Endothelial cell of umbilical vein (primary cell): ENCODE measurements at regions not wholly inside any gene's neighbourhood (a gene's known extent, or its start where the extent isn't known, plus 50 kb on each side); places are given as distances from the start of the nearest gene placed in this dataset.
"Not testable (repeated sequence)": the region's sequence is repeated elsewhere in the genome, so short reads cannot be mapped to it uniquely, and the experiment has no call there.

Source experiments
- BruUV-seq: library from RNA; stranded (reverse); fragments of 400-500 nt; replicated peaks from 2 replicates; lab custom pipeline; 2021; lab: Mats Ljungman, UMichigan
- CTCF ChIA-PET: fragments of 300-600, 350-600 bp; sonication (Branson Sonifier 250); formaldehyde crosslinking; loops from one replicate; lab custom pipeline; 2021; ENCODE audit warnings: antibody characterized with exemption, inconsistent platforms; lab: Charles Lee
- POLR2A ChIA-PET: fragments of 300-600, 350-600 bp; sonication (Branson Sonifier 250); formaldehyde crosslinking; loops from one replicate; lab custom pipeline; 2021; ENCODE audit warnings: antibody characterized with exemption, inconsistent platforms; lab: Charles Lee
- DNase-seq: peaks from one replicate; pipeline ENCODE4 v3.0.0-alpha.2; 2011; ENCODE audit warnings: low read depth, low spot score
- FAIRE-seq: peaks from 2 replicates; lab custom pipeline; 2011; peaks lifted over from hg19 to GRCh38; lab: Jason Lieb, UNC
- H2AFZ ChIP-seq: 2 replicates; pipeline ENCODE4 v1.6.0; 2012; ENCODE audit warnings: low read depth, low read length, control low read depth, inconsistent platforms
- H3K27ac ChIP-seq: 2 replicates; pipeline ENCODE4 v1.5.1; 2011; ENCODE audit warnings: low read depth, mild to moderate bottlenecking, control low read depth, low read length, moderate library complexity; ENCODE audit not compliant: insufficient read depth
- H3K27me3 ChIP-seq, 2 experiments: 2 replicates each; pipeline versions ENCODE4 v1.6.0 to v1.6.1; 2011; ENCODE audit warnings: low read length in 2 of 2, mixed read lengths in 1 of 2; ENCODE audit not compliant: control insufficient read depth in 2 of 2, insufficient read depth in 2 of 2
- H3K36me3 ChIP-seq, 2 experiments: 2 replicates in 1 of 2; 3 replicates in 1 of 2; pipeline ENCODE4 v1.5.1; 2011; ENCODE audit warnings: low read length in 2 of 2, mild to moderate bottlenecking in 1 of 2, moderate library complexity in 1 of 2; ENCODE audit not compliant: control insufficient read depth in 2 of 2, insufficient read depth in 2 of 2; ENCODE audit errors: extremely low read depth in 1 of 2
- H3K4me1 ChIP-seq: 3 replicates; pipeline ENCODE4 v1.5.1; 2011; ENCODE audit warnings: mild to moderate bottlenecking, low read length; ENCODE audit not compliant: control insufficient read depth, insufficient read depth; ENCODE audit errors: extremely low read depth
- H3K4me2 ChIP-seq: 2 replicates; pipeline ENCODE4 v1.6.1; 2011; ENCODE audit warnings: low read length, control low read depth, mixed read lengths; ENCODE audit not compliant: insufficient read depth
- H3K4me3 ChIP-seq, 3 experiments: fragments of 200-600 bp in 1 of 3; sonication (generic), shearing (Covaris generic) in 1 of 3; replicated peaks in 1 of 3; 2 replicates each; pipeline ENCODE4 v1.5.1; 2011 to 2016; ENCODE audit warnings: control low read depth in 3 of 3, low read length in 3 of 3, mild to moderate bottlenecking in 2 of 3, inconsistent platforms in 1 of 3, low read depth in 1 of 3, moderate library complexity in 1 of 3; ENCODE audit not compliant: insufficient read depth in 1 of 3
- H3K79me2 ChIP-seq: 2 replicates; pipeline ENCODE4 v1.6.0; 2012; ENCODE audit warnings: low read length, inconsistent platforms; ENCODE audit not compliant: control insufficient read depth, insufficient read depth
- H3K9ac ChIP-seq: replicated peaks from 2 replicates; pipeline ENCODE3; 2011; ENCODE audit warnings: low read length, control low read depth; ENCODE audit not compliant: insufficient read depth; ENCODE audit errors: extremely low read depth
- H3K9me1 ChIP-seq: replicated peaks from 3 replicates; pipeline ENCODE4 v1.6.0; 2011; ENCODE audit warnings: mild to moderate bottlenecking, low read length; ENCODE audit not compliant: control insufficient read depth, insufficient read depth; ENCODE audit errors: extremely low read depth
- H3K9me3 ChIP-seq: replicated peaks from 2 replicates; pipeline ENCODE4 v1.5.1; 2012; ENCODE audit warnings: low read length, inconsistent platforms; ENCODE audit not compliant: control insufficient read depth, insufficient read depth
- H4K20me1 ChIP-seq: replicated peaks from 2 replicates; pipeline ENCODE3; 2011; ENCODE audit warnings: mild to moderate bottlenecking, low read length; ENCODE audit not compliant: control insufficient read depth, insufficient read depth; ENCODE audit errors: extremely low read depth
- CTCF ChIP-seq, 2 donors: IDR thresholded peaks; 1 replicate in 1 of 2; 2 replicates in 1 of 2; pipeline ENCODE4 v1.5.1; 2011; ENCODE audit warnings: low read length in 2 of 2, mild to moderate bottlenecking in 2 of 2, moderate library complexity in 2 of 2, control low read depth in 1 of 2, inconsistent platforms in 1 of 2, low read depth in 1 of 2; ENCODE audit not compliant: insufficient read depth in 1 of 2; ENCODE audit errors: extremely low read depth in 1 of 2
- EZH2 ChIP-seq: IDR thresholded peaks from 2 replicates; pipeline ENCODE4 v1.6.1; 2012; ENCODE audit warnings: borderline replicate concordance, low read depth, mild to moderate bottlenecking, moderate library complexity, low read length, inconsistent platforms; ENCODE audit not compliant: severe bottlenecking
- FOS ChIP-seq: IDR thresholded peaks from 2 replicates; pipeline ENCODE4 v1.6.1; 2011; ENCODE audit warnings: mild to moderate bottlenecking, low read length, moderate library complexity, borderline replicate concordance; ENCODE audit not compliant: insufficient read depth
- JUN ChIP-seq: IDR thresholded peaks from 2 replicates; pipeline ENCODE4 v1.6.1; 2011; ENCODE audit warnings: borderline replicate concordance, low read depth; ENCODE audit not compliant: insufficient read length, insufficient read depth
- MAX ChIP-seq: IDR thresholded peaks from 2 replicates; pipeline ENCODE4 v1.6.1; 2011; ENCODE audit not compliant: insufficient read depth, insufficient read length
- MYC ChIP-seq: IDR thresholded peaks from one replicate; pipeline ENCODE4 v1.6.1; 2011; ENCODE audit warnings: mild to moderate bottlenecking, low read depth, low read length
- POLR2A ChIP-seq: IDR thresholded peaks from 2 replicates; pipeline ENCODE4 v1.6.1; 2012; ENCODE audit warnings: low read depth, mild to moderate bottlenecking, control low read depth, low read length
- POLR2AphosphoS5 ChIP-seq: IDR thresholded peaks from 2 replicates; pipeline ENCODE4 v1.6.1; 2012; ENCODE audit warnings: low read depth, mild to moderate bottlenecking, control low read depth, low read length, moderate library complexity; ENCODE audit not compliant: insufficient read depth
- dilution Hi-C: fragments of 300-500 bp; cut with MboI; formaldehyde crosslinking; loops from one replicate; pipeline ENCODE4 v1.15.0; 2019; ENCODE audit warnings: low sequenced_read_pairs; ENCODE audit not compliant: extremely low pct_ligation_motif_present
- intact Hi-C: fragments of 100-400 bp; cut with micrococcal nuclease; formaldehyde crosslinking; loops from one replicate; pipeline ENCODE4 v1.10.0; 2022

GRCh38 chr3:135432402-135432801 lies 533.1 kb upstream of the PPP2R3A start:
- Histone ChIP-seq H4K20me1 (no peaks in the 10 kb centered on the region), H3K4me3 (no peak overlapping the region), H3K27ac (no peak overlapping the region), H3K4me1 (no peaks in the 10 kb centered on the region), H3K36me3 (no peaks in the 10 kb centered on the region), H3K9me3 (peaks cover 4% of the 10 kb centered on the region), H3K79me2 (no peaks in the 10 kb centered on the region), H2AFZ (no peak overlapping the region), H3K9ac (no peak overlapping the region), H3K27me3 (no peaks in the 10 kb centered on the region), H3K9me1 (no peaks in the 10 kb centered on the region), H3K4me2 (no peak overlapping the region)
- DNase-seq: no peak
- CTCF ChIA-PET: interaction anchor here (1.1 kb wide), 1 partner anchor 8 kb away, joined by 4 read pairs; no protein-coding TSS in a partner anchor
- TF ChIP-seq CTCF (IDR thresholded peaks at IDR 0.05; ENCODE audit: extremely low read depth in 1 of 2, insufficient read depth in 1 of 2, low read depth in 1 of 2, low read length in 2 of 2): no peak
- no peak for TF ChIP-seq POLR2A
- TF ChIP-seq MYC: no peak
- TF ChIP-seq EZH2: no peak
- no peak for TF ChIP-seq MAX
- TF ChIP-seq FOS: no peak
- no peak for TF ChIP-seq JUN
- no peak for TF ChIP-seq POLR2AphosphoS5
- intact Hi-C loops (no loop called here), dilution Hi-C loops (no loop called here)
- POLR2A ChIA-PET: no interaction called here
- FAIRE-seq: no peak
- no TSS peak for BruUV-seq

GRCh38 chr3:135438889-135439597 lies 526.5 kb upstream of the PPP2R3A start:
- BruUV-seq, dilution Hi-C loops, FAIRE-seq: not testable (repeated sequence)

GRCh38 chr3:135439632-135440031 lies 525.9 kb upstream of the PPP2R3A start:
- DNase-seq, H3K4me2 ChIP-seq, H3K4me3 ChIP-seq, dilution Hi-C loops, FAIRE-seq, CTCF ChIA-PET, intact Hi-C loops, H3K9me1 ChIP-seq, H2AFZ ChIP-seq, H3K27me3 ChIP-seq, H3K4me1 ChIP-seq, POLR2A ChIA-PET, H3K79me2 ChIP-seq, H4K20me1 ChIP-seq, H3K27ac ChIP-seq, H3K9me3 ChIP-seq, BruUV-seq, H3K9ac ChIP-seq, H3K36me3 ChIP-seq: not testable (repeated sequence)

More at GRCh38 chr3:135438889-135439597, 526.5 kb upstream of the PPP2R3A start:
- H3K9me3 ChIP-seq, H3K27ac ChIP-seq, H4K20me1 ChIP-seq, H2AFZ ChIP-seq, H3K4me1 ChIP-seq, H3K9me1 ChIP-seq, DNase-seq, H3K27me3 ChIP-seq, H3K36me3 ChIP-seq, CTCF ChIA-PET, H3K79me2 ChIP-seq, H3K4me3 ChIP-seq, H3K9ac ChIP-seq, intact Hi-C loops, H3K4me2 ChIP-seq, POLR2A ChIA-PET: not testable (repeated sequence)
